GM19467 (cell line): ENCODE measurements at regions not wholly inside any gene's neighbourhood (a gene's known extent, or its start where the extent isn't known, plus 50 kb on each side); places are given as distances from the start of the nearest gene placed in this dataset.
"Not testable (repeated sequence)": the region's sequence is repeated elsewhere in the genome, so short reads cannot be mapped to it uniquely, and the experiment has no call there.

Source experiments
- ATAC-seq: cut with Tn5 transposase; IDR thresholded peaks from one replicate; pipeline ENCODE4 v1.9.1; 2021; ENCODE audit warnings: mild to moderate bottlenecking, moderate library complexity; ENCODE audit not compliant: unreplicated experiment

DNA sequence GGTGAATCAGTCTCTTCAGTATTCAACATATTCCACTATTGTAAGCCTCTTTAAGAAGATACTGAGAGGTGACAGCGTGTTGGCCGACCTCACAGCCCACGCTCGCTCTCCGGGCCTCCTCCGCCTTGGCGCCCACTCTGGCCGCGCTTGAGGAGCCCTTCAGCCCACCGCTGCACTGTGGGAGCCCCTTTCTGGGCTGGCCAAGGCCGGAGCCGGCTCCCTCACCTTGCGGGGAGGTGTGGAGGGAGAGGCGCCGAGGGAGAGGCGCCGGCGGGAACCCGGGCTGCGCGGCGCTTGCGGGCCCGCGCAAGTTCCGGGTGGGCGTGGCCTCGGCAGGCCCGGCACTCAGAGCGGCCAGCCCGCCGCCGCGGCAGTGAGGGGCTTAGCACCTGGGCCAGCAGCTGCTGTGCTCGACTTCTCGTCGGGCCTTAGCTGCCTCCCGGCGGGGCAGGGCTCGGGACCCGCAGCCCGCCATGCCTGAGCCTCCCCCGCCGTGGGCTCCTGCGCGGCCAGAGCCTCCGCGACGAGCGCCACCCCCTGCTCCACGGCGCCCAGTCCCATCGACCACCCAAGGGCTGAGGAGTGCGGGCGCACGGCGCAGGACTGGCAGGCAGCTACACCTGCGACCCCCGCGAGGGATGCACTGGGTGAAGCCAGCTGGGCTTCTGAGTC lies 306.4 kb downstream of the SEMA3D start:
- ATAC-seq, result not testable (repeated sequence)

- ATAC-seq, result no peak
These were observed 307.1 kb downstream of the SEMA3D start for GRCh38 chr7:84879570-84880325.

- ATAC-seq, result no peak
These were observed 308.8 kb downstream of the SEMA3D start for GRCh38 chr7:84877943-84878570.

GRCh38 chr7:84876061-84876821 lies 310.6 kb downstream of the SEMA3D start:
- ATAC-seq, result no peak

- no peak for ATAC-seq
These were observed 321.3 kb downstream of the SEMA3D start for GRCh38 chr7:84865560-84865959.

- ATAC-seq, result no peak
These were observed 329.5 kb downstream of the SEMA3D start for GRCh38 chr7:84857336-84857735.

DNA sequence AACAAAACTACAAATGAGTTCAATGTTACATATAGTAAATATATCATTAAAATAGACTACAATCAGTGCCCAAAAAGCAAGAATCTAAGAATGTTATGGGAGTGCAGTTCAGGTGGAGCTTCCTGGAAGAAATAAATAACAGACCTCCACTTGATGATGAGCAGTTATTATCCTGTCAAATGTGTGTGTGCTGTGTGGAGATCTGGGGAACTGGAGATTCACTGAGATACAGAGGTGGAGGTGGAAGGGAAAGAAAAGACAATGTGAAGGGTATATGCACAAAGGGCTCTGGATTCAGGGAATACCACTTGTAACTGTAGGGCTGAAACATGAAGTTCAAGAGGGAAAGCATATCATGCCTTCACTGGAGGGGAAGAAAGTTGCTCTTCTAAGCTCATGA lies 331.1 kb downstream of the SEMA3D start:
- ATAC-seq, result no peak

GRCh38 chr7:84848974-84849372 lies 337.9 kb downstream of the SEMA3D start:
- ATAC-seq, result not testable (repeated sequence)

DNA sequence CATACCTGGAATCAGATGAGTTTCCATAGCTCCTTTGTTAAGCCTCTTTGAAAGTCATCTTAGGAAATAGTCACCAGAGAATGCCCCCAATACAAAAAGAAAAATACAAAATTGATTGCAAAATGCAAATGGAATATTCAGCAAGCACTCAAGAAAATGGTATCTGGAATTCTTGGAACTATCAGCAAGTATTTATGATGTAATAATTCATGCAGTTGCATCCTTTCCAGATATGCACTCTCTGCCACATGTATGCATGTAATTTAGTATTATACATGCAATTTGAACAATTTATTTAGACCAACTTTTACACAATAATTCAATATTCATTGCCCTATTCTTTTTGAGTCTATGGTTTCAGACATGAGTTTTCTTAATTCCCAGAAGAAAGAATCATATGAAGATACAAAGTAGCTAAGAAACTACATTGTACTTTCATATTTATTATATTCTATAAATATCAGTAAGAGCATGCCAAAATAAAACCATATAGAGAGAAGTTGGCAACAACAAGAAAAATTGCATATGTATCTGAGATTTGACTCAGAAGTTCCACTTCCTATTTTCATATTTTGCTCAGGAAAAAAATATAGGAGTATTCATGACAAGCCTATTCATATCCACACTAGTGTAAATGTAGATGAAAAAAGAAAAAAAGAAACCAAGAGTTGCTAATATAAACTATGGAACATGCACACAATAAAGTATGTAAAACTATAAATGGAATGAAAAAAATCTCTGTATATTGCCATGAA lies 338.5 kb downstream of the SEMA3D start:
- ATAC-seq, result no peak

DNA sequence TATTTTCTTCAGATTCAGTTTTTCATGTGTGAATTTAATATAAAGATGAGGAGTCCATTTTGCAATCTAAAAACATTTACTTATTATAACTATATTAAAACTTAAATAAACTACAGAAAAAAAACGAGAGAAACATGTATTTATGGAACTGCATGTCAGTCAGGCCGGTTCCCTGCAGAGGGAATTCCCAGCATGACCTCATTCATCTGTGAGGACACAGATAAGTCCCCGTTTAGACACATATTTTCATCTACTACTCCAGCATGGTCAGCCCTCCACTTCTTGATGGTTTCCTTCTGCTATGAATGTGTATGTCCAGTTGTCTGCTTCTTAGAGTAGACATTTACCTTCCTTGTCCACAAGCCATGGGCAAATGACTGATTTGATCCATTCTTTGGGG lies 339.1 kb downstream of the SEMA3D start:
- ATAC-seq, result no peak

DNA sequence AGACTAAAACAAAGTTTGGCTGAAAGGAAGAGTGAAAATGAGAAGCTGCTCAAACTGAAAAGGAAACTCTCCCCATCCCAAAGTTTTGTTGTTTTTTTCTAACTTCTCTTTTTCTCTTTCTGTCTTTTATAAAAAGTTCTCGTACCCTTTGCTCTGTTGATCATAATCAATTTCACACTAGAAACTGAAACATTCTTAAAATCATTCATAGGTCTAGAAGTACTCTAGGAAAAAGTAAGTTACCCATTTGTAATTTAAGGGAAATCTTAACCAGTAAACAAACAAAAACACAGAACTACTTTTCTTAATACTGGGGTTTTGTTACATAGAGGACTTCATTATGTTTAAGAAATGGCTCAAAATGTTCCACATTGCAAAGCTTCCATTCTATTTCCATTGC lies 339.8 kb downstream of the SEMA3D start:
- no peak for ATAC-seq

DNA sequence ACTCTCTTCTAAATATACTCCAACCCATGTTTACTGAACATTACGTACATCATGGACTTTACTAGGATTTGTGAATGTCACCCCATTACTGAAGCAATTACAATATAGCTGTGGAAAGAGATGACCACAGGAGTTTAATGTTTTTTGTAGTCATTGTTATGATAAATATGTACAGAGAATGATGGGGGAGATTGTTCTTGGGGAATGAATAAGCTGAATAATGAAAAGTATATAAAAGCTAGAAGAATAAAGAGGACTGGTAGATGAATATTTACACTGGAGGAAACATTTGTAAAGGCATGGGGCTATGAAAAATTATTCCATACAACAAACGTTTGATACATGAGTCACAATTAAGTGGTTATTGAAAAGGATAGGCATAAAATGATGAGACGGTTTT lies 340.9 kb downstream of the SEMA3D start:
- no peak for ATAC-seq

DNA sequence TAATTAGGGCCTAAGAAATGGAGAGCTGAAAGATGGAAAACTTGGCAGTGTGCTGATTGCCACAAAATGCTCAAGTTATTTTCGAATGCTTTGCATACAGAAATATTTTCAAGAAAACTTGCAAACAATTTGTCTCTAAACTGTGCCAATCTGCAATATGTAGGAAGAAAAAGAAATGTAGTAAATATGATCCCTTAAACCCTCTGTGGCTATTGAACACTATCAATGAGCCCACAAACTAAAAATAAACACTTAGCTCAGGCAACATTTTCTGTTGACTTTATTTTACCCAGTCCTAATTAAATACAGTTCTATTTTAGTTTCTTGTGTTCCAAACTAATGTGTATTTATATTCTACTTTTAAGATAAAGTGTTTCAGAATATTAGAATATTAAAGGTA lies 342.1 kb downstream of the SEMA3D start:
- ATAC-seq, result no peak

- no peak for ATAC-seq
These were observed 345.0 kb downstream of the SEMA3D start for GRCh38 chr7:84841809-84842208.

GRCh38 chr7:84838857-84839256 lies 348.0 kb downstream of the SEMA3D start:
- no peak for ATAC-seq

DNA sequence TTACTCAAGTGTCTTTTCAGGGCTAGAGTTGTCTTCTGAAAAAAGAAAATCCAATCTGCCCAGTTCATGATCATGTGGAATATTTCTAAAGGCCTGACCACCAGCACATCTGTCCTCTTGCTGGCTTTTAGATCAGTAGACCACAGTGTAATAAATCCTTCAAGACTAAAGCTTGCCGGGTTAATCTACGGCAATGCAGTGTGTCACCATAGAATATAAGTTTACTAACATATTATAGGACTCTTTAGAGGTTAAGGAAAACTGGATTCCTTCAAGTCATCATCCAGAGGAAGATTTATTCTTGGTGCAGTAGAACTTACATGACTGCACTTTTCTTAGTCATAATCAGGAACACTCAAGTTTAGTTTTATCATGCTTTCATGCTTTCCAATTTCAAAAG lies 349.5 kb downstream of the SEMA3D start:
- no peak for ATAC-seq

GRCh38 chr7:84829719-84830118 lies 357.1 kb downstream of the SEMA3D start:
- ATAC-seq, result no peak

GRCh38 chr7:84824057-84824651 lies 362.7 kb downstream of the SEMA3D start:
- ATAC-seq, result no peak

- no peak for ATAC-seq
These were observed 363.3 kb downstream of the SEMA3D start for GRCh38 chr7:84823530-84823929.

GRCh38 chr7:84822941-84823510 lies 363.8 kb downstream of the SEMA3D start:
- no peak for ATAC-seq
